PFSK-1 (cell line): ENCODE measurements at regions not wholly inside any gene's neighbourhood (a gene's known extent, or its start where the extent isn't known, plus 50 kb on each side); places are given as distances from the start of the nearest gene placed in this dataset.

Experiments used
- FOXP2 ChIP-seq: optimal IDR thresholded peaks from 2 replicates; pipeline ENCODE3; 2011; ENCODE audit warnings: borderline replicate concordance, control low read depth, inconsistent platforms; ENCODE audit not compliant: insufficient read depth; ENCODE audit errors: extremely low read length, extremely low read depth
- POLR2AphosphoS5 ChIP-seq: IDR thresholded peaks from 2 replicates; pipeline ENCODE4 v1.6.1; 2012; ENCODE audit warnings: low read depth, mild to moderate bottlenecking, control low read depth, low read length, moderate library complexity
- SIN3A ChIP-seq: IDR thresholded peaks from 2 replicates; pipeline ENCODE4 v1.6.1; 2012; ENCODE audit warnings: mild to moderate bottlenecking, low read length, moderate library complexity, borderline replicate concordance; ENCODE audit not compliant: insufficient read depth
- TAF1 ChIP-seq: IDR thresholded peaks from 2 replicates; pipeline ENCODE4 v1.6.1; 2012; ENCODE audit warnings: low read length, control low read depth, borderline replicate concordance; ENCODE audit not compliant: insufficient read depth
- TF ChIP-seq, protein P1 (sequence below), 2 experiments: IDR thresholded peaks; 2 replicates each; pipeline versions ENCODE4 v1.6.1 to v1.8.0; 2011 to 2012; ENCODE audit warnings: low read depth in 2 of 2, low read length in 2 of 2, control low read depth in 1 of 2, inconsistent platforms in 1 of 2, mild to moderate bottlenecking in 1 of 2, moderate library complexity in 1 of 2; ENCODE audit not compliant: insufficient read depth in 1 of 2

DNA sequence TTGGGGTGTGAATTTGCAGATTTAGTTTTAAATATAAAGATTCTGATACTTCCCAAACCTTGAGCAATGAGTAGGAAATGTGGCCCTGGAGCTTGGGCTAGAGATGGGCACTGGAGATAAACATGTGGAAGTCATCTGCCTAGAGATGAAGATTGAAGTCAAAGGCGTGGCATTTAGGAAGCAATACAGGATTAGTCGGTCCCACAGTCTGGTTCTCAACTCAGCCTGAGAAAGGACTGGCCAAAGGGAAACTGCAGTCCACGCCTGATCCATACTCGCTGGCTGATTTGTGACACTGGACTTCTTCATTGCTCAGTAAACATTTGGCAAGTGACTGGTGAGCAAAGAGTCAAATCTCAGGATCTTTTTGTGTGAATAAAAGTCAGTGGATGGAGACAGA lies 268.2 kb upstream of the ATP2B1 start:
- TF ChIP-seq FOXP2 (no peak), TAF1 (no peak), POLR2AphosphoS5 (no peak), SIN3A (no peak)
- TF ChIP-seq, protein P1, sequence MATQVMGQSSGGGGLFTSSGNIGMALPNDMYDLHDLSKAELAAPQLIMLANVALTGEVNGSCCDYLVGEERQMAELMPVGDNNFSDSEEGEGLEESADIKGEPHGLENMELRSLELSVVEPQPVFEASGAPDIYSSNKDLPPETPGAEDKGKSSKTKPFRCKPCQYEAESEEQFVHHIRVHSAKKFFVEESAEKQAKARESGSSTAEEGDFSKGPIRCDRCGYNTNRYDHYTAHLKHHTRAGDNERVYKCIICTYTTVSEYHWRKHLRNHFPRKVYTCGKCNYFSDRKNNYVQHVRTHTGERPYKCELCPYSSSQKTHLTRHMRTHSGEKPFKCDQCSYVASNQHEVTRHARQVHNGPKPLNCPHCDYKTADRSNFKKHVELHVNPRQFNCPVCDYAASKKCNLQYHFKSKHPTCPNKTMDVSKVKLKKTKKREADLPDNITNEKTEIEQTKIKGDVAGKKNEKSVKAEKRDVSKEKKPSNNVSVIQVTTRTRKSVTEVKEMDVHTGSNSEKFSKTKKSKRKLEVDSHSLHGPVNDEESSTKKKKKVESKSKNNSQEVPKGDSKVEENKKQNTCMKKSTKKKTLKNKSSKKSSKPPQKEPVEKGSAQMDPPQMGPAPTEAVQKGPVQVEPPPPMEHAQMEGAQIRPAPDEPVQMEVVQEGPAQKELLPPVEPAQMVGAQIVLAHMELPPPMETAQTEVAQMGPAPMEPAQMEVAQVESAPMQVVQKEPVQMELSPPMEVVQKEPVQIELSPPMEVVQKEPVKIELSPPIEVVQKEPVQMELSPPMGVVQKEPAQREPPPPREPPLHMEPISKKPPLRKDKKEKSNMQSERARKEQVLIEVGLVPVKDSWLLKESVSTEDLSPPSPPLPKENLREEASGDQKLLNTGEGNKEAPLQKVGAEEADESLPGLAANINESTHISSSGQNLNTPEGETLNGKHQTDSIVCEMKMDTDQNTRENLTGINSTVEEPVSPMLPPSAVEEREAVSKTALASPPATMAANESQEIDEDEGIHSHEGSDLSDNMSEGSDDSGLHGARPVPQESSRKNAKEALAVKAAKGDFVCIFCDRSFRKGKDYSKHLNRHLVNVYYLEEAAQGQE (IDR thresholded peaks at IDR 0.05; ENCODE audit: insufficient read depth in 1 of 2, low read depth in 2 of 2, low read length in 2 of 2): no peak

DNA sequence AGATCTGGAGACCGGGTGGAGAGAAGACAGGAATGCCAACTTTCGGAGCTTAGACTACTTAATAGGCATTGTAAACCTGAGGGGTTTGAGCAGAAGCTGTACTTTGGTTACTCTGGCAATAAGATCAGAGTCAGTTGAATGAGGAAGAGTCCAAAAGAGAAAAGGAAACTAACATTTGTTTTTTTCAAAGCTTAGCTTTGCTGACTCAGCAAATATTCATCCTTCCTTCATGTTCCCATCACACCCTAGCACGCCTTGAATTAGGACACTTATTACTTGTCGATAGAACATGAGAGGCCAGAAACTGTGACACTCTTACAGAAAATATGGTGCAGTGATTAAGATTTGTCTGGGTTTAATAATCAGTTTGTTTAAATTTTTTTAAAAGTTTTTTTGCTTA lies 266.9 kb upstream of the ATP2B1 start:
- TF ChIP-seq TAF1 (no peak), SIN3A (no peak), FOXP2 (no peak), POLR2AphosphoS5 (no peak)
- TF ChIP-seq, protein P1 (IDR thresholded peaks at IDR 0.05; ENCODE audit: insufficient read depth in 1 of 2, low read depth in 2 of 2, low read length in 2 of 2): no peak

DNA sequence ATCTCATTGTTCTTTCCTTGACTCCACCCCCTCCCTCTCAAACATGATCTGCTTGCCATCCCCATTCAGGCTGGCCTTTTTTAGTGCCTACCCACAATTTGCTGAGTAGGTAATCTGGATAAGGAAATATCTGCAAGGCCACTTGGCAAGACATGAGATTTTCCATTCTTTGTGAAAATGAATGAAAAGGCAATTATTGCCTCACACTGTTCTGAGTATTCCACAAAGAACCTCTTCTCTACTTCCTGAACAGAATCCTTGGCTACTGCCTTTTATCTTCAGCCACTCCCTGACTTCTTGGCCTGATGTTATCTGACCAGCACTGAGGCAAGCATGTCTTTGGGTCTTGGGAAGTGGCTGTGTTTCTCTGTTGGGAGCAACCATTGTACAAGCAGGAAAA lies 263.2 kb upstream of the ATP2B1 start:
- TF ChIP-seq POLR2AphosphoS5 (no peak; the same call in 1 of the 2 replicates), SIN3A (no peak), FOXP2 (no peak), TAF1 (no peak)
- TF ChIP-seq, protein P1 (IDR thresholded peaks at IDR 0.05; ENCODE audit: insufficient read depth in 1 of 2, low read depth in 2 of 2, low read length in 2 of 2): 0 out of 4 replicates have a peak, but pooled peaks of 1 of the 2 experiments have one; percentile 31

- TF ChIP-seq TAF1: no peak
- no peak for TF ChIP-seq FOXP2
Observed at GRCh38 chr12:89970722-89971121, 262.1 kb upstream of the ATP2B1 start.

GRCh38 chr12:89969093-89969492 lies 260.5 kb upstream of the ATP2B1 start:
- TF ChIP-seq, protein P1 (IDR thresholded peaks at IDR 0.05; ENCODE audit: insufficient read depth in 1 of 2, low read depth in 2 of 2, low read length in 2 of 2): no peak
- TF ChIP-seq SIN3A: no peak
- TF ChIP-seq POLR2AphosphoS5: no peak
- TF ChIP-seq FOXP2: no peak
- TF ChIP-seq TAF1: no peak
